ENCODE measurements at regions not wholly inside any gene's neighbourhood (a gene's known extent, or its start where the extent isn't known, plus 50 kb on each side); places are given as distances from the start of the nearest gene placed in this dataset.

DNA sequence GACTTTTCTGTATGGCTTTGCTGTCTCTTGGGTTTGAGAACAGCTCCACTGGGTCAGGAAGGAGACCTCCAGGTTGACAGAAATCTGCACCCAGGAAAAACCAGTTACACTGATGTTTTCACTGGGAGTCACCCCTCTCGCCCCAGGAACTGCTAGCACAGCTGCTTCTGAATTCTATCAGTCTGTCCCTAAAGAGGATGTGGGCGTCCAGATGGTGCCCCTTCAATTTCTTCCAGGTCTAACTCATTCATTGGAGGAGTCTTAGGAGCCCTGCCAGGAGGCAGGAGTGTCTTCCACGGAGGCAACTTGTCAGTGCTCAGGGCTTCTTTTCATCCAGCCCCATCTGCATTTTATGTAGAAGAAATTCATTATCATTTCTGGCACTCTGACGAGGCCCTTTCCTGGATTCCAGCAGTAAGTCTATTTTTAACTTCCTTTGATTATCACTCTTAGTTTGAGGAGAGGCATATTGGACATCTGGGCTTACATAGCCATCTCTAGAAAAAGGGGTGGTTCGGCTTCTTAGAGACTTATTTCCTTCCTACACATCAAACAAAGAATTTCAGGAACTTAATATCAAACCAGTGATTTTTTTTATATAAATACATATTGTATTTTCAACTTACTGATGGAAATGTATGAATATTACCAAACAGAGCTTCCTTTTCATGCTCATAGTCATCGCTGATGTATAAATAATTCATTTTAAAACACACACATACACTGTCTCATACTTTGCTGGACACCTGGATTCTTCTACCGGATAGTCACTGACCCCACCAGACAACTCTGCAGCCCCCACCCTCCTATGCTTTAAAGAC is 148.8 kb downstream of the IRX2 start:
- DNase-seq, result no peak

DNA sequence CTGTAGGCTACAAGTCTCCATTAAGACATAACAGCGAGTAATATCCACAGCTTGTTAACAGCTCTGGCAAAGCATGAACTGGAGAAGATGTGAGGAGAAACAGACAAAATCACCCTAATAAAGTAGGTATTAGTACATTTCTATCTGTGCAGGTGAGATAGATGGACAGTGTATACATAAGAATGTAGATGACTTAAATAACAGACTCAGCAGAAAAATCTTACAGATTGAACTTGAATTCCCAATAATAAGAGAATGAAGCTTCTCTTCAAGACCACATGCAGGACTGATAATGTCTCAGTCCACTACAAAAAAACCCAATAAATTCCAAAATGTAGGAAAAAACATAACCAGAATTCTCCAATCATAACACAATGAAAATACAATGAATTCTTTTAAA is 153.0 kb downstream of the IRX2 start:
- no peak for DNase-seq

DNA sequence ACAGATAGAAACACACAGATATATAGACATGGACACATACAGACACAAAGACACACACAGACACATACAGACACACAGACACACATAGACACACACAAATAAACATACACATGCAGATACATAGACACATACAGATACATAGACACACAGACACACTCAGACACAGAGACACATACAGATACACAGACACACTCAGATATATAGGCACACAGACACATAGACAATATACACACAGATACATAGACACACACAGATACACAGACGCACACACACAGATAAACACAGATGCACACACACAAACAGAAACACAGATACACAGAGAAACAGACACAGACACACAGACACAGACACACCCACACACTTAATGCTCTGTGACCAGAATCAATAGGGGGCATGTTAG is 156.8 kb downstream of the IRX2 start:
- DNase-seq, result no peak

DNA sequence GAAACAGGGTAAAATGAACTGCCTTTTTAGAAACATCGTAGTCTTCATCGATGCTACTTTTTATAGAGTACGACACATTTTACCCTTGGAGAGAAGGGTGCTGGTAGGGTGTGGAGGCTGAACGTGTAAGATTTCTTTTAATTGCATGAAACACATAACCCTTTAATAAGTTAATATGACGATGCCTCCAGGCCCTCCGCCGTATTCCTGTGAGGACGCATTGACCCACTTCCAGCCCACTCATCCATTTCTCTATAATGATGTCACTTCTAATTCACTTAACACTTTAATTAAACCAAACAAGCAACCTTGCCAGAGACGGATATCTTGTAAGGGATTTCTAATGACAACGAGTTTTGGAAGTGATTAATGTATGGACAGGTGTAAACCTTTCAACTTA is 158.7 kb downstream of the IRX2 start:
- DNase-seq, result no peak

DNA sequence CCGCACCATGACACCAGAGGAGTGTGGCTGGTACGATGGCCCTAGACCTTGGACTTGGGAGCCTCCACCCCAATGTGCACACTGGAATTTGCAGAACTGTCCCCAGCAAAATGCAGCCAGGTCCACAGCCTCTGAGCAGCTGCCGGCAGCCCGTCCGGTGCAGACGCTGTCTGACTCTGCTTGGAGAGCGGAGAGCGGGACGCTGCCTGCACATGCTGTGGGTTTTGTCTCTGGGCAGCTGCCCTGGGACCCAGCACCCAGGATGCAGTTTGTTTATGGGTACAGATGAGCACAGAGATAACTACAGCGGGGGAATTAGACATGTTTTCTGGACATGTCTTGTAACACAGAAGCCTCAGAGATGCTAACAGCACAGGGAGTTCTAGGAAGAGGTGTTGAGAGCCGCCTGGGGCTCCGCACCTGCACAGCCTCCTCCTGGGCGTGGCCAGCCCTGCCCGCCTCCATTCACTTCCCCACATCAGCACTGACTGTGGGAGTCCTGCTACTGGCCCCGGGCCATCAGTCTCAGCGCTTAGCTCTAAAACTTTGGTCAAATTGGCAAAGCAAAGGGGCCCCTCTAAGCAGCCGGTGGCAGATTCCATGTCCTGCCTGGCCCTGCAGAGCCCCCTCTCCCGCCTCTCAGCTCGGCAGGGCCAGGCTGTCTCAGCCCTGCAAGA is 159.6 kb downstream of the IRX2 start:
- DNase-seq, result peak; percentile 64

DNA sequence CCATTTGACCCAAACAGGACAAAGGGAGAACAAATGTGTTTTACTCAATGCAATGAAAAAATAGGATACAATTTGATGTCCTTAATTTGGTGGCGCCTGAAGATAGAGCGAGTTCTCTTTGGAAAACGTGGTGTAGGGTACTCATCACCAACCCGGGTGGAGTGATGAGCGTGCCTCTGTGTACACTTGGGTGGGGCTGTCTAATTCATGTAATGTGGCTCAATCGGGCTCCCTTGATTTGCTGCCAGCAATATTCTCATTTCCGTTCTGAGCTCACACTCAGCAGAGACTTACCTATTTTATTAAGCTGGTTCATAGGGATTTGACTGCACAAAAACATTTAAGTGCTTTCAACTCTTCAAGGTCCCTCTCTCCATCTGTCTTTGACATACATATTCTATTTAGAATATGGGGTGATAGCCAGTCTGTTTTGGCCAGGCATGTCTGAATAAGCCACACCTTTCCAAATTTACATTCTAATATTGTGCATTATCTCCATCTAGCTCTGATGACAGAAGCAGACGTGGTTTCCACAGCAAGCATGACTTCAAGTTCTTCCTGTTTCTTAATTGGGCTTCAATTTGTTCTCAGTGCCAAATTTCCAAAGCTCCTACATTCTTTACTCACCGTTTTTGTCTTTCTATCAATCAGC is 162.5 kb downstream of the IRX2 start:
- peak; percentile 92 for DNase-seq

DNA sequence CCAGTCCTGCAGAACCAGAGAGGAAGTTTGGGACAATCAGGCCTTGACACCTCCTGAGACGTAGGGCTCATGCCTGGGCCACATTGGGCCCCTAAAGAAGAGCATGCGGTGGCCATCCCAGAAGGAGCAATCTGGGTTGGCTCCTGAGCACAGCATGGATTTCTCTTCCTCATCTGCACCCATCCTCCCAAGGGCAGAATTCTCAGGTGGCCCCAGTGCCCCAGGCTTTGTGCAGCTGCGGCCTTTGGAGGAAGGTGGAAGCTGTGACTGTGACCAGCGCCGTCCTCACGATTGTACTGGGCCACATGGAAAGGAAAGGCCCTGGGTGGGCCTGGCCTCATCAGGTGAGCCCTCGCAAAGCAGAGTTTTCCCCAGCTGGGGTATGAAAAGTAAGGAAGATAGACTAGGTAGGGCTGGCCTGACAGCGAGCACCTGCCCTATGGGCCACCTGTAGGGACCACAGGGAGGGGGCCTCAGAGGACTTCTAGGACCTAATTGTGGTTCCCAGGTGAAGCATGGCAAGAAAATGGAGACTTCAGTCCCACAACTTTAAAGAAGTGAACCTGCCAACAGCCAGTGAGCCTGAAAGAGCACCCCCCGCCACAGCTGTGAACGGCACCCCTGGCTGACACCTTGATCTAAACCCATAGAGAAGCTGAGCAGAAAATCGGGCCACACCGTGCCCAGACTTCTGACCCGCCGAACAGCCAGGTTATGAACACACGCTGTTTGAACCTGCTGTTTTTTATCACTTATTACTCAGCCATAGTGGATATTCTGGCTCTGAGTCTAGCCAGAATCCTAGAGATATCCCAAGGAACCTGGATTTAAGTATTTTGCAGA is 164.1 kb downstream of the IRX2 start:
- DNase-seq, result no peak

DNA sequence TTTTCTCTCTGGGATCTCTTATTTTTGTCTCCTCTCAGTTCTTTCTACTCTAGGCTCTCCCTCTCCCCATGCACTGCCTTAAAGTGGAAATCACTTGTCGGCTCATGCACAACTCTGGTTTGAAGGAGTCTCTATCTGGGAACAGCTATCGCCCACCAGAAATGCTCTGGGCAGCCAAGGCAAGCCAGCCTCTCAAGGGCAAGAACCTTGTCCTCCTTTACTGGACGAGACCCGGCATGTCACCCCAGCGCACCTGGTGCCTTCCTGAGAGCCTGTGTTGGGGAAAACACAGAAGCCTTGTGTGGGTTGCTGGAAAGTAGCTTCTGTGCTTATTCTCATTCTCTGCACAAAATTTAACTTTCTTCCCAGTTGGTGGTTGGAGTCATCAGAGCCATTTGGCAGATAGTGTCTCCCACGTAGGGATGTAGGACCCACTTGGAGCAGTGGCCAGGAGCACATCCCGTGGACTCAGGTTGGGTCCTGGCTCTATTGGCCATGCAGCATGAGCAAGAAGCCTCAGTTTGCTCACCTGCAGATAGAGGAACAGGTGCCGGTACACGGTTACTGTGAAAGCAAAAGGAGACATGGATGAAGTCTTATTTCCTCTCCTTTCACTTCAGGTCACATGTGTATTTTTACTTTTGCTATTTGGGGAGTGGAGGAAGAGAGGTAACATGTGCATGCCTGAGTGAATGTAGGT is 165.3 kb downstream of the IRX2 start:
- no peak for DNase-seq

DNA sequence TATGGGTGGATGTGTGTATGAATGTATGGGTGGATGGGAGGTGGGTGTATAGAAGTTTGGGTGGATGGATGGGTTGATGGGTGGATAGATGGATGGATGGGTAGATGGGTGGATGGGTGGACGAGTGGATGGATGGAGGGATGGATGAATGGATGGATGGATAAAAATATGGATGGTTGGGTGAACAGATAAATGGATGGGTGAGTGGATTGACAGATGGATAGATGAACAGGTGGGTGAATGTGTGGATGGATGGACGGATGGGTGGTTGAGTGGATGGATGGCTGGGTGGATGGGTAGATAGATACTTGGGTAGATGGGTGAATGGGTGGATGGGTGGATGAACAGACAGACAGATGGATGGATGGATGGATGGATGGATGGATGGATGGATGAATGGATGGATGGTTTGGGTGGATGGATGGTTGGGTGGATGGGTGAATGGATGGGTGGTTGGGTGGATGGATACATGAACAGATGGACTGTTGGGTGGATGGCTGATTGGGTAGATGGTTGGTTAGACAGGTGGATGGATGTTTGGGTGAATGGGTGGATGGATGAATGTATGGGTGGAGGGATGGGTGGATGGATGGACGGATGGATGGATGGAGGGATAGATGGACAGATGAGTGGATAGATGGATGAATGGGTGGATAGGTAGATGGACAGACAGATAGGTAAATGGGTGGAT is 166.8 kb downstream of the IRX2 start:
- no peak for DNase-seq

DNA sequence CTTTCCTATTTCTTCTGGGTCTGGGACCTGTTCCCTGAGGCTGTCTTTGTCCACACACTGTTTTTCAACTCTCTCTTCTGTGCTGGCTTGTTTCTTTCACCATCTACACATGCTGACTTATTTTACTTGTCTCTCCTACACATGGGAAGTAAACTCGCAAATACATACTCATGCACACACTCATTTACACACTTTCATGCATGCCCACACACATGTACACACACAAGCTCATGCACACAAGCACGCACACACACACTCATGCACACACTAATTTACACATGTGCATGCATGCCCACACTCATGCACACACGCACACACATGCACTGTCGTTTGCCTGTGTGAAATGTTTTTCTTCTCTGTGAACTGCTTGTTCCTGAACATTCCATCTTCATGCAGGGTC is 169.0 kb downstream of the IRX2 start:
- no peak for DNase-seq

DNA sequence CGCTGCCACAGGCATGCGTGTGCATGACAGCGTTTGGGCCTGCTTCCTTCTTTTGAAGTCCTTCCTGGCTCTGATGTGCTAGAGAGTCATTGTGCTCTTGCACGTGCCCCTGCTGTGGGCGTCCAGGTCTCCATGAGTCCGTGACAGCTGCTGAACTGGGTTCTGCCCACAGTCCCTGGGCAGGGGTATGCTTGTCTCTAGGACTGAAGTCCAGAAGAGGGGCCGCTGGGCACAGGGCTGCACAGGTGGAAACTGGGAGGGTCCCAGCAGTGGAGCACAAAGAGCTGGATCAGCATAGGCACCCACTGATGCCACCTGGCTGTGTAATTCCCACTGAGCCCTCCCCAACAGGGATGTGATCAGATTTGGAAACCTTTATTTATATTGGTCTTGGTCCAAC is 169.4 kb downstream of the IRX2 start:
- DNase-seq, result no peak

DNA sequence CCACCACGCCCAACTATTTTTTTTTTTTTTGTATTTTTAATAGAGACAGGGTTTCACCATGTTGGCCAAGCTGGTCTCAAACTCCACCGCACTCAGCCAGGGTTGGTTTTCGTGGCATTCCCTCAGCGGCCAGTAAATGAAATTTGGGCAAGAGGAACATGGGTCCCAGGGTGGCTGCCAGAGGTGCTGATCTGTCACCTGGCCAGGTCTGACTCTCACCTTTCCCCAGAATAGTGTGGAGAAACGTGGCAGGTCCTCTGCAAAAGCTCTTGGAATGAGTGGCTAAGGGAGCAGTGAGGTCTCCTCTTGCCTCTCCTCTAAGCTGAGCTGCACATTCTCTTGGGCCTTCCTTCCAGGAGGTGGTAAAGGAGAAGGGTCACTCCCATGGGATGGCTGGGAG is 170.1 kb downstream of the IRX2 start:
- DNase-seq, result no peak

DNA sequence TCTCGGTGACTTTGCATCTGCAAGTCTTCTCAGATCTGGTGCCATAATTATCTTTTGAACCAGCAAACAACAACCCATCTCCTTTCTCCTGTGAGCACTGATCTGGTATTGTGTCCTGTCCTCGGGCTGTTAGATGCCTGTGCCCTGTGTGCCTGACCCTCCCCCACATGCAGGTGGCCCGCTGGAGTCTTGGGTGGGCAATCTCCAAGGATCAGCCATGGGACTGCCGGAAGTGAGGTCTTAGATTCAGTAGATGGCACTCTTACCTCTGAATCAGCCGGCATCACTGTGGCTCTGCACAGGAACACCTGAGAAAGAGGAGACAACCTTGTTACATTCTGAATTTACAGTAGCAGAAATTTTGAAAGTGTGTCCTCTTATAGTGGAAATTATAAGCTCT is 172.4 kb downstream of the IRX2 start:
- DNase-seq, result peak; percentile 63

DNA sequence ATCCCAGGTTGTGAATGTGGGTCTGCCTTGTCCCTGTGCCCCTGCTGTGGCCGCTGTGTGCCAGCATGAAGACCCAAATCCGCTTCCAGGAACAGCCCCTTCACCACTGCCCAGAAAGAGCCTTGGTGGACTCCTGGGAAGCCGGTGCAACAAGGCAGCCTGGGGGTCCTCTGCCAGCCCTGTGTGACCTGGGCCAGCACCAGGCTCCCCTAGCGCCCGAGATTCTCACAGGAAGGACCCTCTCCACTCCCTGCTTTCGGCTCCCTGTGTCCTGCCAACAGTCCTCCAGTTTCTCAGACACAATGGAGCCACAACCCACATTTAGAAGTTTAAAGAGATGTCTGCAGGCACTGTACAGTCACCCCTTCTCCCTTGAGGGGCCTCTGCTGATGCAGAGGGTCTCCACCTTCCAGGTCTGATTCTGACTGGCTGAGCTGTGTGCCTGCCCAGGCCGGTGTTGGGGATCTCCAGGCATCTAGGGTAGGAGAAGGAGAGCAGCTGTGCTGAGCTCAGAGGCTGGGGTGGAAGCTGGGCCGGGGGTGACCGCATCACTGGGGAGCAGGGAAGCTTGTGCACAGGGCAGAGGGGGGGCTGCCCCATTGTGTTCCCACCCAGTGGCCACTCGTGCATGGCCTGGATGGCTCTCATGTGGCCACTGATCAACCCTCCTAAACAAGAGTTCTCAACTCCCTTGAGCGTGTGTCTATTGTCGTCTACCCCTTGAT is 174.0 kb downstream of the IRX2 start:
- DNase-seq, result no peak

DNA sequence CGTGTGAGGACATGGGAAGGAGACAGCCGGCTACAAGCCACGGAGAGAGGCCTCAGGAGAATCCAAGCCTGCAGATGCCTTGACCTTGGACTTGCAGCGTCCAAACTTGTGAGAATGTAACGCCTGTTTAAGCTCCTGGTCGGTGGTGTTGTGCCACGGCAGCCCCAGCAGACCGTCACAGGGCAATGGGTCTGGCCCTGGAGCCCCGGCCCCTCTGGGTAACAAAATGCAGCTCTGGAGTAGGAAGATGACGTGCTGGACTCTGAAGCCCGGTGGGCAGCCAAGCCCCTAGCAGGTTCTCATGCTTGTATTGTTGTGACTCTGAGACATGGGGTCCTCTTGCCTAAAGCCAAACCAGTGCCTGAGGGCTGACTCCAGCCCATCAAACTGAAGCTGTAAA is 174.7 kb downstream of the IRX2 start:
- DNase-seq, result no peak

DNA sequence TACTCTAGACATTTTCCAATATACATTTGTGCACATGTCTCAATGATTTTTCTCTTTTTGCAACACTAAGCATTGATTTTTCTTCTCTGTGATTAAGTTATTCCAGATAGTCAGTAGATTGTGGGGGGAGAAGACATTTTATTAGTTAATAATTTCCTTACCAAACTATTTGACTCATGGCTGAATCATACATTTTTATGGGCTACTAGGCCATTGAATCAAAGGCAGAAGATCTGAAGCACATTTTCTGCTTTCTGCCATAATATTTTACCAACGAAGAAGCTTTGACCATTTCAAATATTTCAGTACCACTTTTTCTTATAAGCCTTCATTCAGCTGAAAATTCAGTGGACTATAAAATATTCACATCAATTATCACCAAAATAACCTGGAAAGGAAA is 175.6 kb downstream of the IRX2 start:
- no peak for DNase-seq

DNA sequence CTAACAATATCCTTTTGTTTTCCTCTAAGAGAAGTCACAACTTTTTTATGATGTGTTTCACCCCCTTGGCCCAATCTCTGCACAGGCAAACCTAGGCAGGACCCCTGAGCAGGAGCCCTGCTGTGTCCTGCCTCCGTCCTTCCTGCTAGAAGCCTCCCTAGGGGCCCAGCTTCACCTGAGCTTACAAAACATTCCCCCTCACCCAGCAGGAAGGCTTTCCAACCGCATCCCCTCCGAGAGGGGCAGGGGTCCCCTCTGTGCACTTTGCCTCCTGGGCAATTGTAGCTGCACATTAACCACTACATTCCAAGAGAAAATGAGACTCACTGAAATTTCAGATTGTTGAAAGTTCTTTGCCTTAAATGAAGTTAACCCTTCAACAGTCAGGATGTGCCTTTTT is 176.2 kb downstream of the IRX2 start:
- no peak for DNase-seq

DNA sequence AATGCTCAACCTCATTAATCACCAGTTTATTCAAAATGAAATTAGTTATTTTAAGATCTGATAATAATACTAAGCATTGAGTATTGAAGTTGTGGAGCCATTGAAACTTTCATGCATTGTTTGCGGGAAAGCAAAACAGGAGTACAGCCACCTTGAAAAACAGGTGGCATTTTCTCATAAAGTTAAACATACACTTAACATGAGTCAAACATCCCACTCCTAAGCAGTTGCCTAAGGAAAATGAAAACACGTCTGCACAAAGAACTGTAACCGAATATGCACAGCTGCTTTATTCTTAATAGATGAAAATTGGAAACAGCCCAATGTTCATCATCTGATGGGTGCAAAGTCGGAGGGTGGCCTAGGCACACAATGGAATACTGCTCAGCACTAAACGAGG is 177.3 kb downstream of the IRX2 start:
- DNase-seq, result no peak

DNA sequence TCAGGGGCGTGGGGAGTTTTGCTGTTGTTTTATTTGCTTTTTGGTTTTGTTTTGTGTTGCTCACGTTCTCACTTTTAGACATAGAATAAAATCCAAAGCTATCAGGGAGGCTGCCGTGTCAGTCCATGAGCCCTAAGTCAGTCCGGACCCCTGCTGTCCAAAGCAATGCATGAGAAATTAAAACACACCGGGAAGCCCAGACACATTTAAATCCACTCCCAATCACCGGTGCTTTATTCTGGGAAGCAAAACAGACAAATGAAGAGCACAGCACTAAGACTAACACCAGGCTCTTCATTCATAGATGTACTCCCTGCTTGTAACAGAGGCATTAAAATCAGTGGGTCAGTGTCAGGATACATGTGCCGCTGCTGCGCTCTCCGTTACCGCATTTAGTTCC is 180.9 kb downstream of the IRX2 start:
- DNase-seq, result no peak

DNA sequence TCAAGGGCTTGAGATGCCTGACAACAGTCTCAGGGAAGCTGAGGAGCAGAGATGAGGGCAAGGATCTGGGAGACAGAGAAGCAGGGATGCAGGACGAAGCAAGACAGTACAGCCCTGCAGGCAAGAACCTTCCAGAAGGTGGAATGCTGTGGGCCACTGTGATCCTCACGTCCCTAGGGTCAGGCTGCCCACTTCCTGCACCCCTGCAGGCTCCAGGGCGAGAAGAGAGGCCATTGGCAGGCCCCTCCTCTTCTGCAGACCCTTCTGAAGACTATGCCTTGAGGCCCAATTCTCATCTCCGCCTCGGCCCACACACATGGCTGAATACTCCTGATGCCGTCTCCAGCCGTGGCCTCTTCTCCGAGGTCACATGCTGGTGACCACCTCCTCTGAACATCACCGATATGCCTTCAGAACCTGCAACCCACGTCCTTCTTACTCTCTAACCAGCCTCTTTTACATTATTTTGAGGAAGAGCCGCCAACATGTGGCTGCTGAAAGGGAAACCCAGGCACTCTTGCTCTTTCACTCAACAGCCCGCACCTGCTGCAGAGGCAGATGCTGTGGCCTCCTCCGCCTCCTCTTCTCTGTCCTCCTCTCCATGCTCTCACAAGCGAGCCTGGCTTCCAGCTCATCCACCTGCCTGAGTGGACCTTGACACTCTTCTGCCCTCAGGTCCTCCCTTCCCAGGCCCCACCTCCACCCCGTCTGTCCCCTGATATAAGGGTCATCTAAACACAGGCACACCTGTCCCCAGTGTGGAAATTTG is 181.5 kb downstream of the IRX2 start:
- DNase-seq, result no peak

DNA sequence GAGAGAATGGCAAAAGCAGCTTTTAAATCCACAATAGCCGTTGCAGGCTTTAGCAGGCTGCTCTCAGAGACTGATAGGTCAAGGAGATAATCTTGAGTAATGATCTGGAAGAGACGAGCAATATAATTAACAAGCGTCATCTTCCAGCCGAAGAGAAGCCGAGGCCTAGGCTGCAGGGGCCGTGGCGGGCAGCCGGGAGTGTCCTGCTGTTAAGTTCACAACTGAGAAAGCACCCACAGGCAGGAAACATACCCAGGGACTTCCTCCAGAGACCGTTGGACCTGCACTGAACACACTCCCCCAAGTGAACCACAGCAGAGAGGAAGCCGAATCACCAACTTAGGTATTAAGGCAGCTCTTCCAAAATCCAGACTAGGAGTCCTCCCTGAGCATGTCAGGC is 182.3 kb downstream of the IRX2 start:
- no peak for DNase-seq

All from NCI-H748 treated with DMSO at 0.1 percent for 48 hours (cell line).